ENCODE measurements at regions not wholly inside any gene's neighbourhood (a gene's known extent, or its start where the extent isn't known, plus 50 kb on each side); places are given as distances from the start of the nearest gene placed in this dataset.
"Not testable (repeated sequence)": the region's sequence is repeated elsewhere in the genome, so short reads cannot be mapped to it uniquely, and the experiment has no call there.

GRCh38 chr1:98575955-98576354 lies 85.6 kb upstream of the SNX7 start:
- DNase-seq (ENCODE audit: low spot score), result no peak

DNA sequence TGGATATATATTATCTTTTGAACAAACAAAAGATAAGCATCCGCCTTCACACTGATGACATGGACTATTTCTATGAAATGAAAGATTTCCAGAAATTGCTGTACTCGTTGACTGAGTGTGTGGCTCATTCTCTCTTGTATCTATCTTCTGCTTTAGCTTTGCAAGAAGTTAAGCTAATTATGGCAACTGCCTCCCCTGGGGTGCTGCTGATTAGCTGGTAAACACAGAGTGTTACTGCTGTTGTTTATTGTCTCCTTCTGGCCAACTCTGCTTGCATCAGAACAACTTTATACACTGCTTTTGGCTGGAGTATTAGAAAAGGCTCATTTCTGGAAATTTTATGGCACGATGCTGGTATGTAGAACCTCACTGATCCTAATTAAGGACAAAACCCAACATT lies 95.6 kb upstream of the SNX7 start:
- no peak for DNase-seq (ENCODE audit: low spot score)

DNA sequence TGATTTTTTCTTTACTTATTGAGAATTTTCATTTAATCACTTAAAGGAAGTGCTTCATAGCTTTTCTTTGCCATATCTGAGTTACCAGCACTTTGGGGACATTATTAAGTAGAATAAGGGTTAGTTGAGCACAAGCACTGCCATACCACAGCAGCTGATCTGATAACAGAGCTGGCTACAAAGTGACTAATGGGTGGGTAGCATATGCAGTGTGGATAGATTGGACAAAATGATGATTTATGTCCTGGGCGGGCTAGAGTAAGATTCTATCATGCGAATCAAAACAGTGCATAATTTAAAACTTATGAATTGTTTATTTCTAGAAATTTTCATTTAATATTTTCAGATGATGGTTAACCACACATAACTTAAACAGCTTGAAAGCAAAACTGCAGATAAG lies 102.2 kb upstream of the SNX7 start:
- no peak for DNase-seq (ENCODE audit: low spot score)

- no peak for DNase-seq (ENCODE audit: low spot score)
Observed at GRCh38 chr1:98557895-98558294, 103.6 kb upstream of the SNX7 start.

DNA sequence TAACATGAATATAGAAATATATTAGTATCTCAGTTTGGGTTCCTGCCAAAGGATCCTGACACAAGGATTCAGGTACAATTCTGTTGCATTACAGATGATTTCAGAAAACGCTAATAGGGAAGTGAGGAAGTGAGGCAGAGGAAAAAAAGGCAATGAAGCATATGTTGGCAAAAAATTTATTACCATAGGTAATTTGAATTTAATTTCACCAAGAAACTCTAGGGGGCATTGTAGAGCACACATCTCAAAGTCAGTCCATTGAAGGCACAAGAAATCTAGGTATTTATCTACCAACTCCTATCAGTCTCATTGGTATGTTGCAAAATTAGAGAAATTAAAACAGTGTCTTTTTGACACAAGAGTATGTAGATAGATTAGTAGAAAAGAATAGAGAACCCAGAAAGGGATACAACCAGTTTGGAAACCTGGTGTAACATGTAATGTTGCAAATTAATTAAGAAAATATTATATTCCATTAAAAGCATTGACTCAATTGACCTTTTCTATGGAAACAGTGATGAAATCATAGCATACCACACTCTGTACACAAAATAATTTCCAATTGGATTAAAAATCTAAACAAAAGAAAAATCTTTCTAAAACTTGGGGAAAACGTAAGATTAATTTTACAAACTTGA lies 104.9 kb upstream of the SNX7 start:
- peak; percentile 21 for DNase-seq (ENCODE audit: low spot score)

DNA sequence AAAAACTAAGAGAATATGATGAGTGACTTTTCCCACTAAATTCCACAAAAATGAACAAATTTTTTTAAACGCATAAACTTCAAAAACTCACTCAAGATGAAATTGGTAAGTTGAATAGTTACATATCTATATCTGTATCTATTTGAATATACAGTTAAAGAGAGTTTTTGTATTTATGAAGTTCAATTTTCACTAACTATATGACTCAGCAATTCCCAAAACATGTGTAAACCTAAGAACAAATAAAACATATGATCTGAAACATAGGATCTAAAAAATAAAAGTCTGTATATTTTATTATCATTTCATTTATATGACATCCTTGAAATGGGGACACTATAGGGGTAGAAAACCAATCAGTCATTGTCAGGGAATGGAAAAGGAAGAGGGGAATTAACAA lies 105.7 kb upstream of the SNX7 start:
- DNase-seq (ENCODE audit: low spot score), result no peak

DNA sequence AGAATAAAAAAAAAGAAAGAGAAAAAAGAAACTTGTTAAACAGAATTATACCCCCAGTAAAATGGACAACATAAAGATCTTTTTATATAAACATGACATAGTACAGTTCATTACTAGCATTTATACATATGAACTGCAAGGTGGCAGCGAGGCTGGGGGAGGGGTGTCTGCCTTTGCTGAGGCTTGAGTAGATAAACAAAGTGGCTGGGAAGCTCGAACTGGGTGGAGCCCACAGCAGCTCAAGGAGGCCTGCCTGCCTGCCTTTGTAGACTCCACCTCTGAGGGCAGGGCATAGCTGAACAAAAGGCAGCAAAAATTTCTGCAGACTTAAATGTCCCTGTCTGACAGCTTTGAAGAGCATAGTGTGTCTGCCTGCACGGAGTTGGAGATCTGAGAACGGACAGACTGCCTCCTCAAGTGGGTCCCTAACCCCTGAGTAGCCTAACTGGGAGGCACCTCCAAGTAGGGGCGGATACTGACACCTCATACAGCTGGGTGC lies 108.9 kb upstream of the SNX7 start:
- not testable (repeated sequence) for DNase-seq (ENCODE audit: low spot score)

DNA sequence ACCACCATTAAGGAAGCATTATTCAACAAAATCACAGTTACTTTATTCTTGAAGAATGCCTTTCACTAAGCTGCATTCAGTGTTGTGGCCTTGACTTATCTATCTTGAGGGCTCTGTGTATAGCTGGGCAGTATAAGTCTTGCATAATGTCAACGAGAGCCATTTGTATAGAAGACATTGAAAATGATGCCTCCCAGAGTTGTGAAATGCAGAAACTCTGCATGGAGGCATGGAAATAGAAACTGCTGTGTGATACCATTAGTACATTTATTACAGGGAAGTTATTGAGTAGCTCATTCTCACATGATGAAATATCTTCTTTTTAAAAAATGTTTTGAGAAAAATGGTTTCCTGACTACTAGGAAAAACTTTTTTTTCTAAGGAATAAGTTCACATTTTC lies 111.4 kb upstream of the SNX7 start:
- no peak for DNase-seq (ENCODE audit: low spot score)

GRCh38 chr1:98546319-98546718 lies 115.2 kb upstream of the SNX7 start:
- DNase-seq (ENCODE audit: low spot score), result peak; percentile 6

- no peak for DNase-seq (ENCODE audit: low spot score)
Observed at GRCh38 chr1:98538106-98538505, 123.4 kb upstream of the SNX7 start.

DNA sequence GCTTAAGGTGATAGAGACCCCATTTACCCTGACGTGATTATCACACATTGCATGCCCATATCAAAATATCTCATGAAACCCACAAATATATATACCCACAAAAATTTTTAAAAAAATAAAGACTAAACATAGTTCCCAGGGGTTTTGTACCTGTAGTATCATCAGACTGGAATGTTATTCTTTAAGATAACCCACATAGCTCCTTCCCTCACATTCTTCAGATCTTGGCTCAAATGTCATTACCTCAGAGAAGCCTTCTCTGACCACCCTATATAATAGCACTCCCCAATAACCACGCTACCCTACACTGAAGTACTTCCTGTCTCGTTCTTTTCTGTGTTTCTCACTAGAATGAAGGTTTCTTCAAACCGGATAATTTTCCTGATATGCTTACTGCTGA lies 138.3 kb upstream of the SNX7 start:
- DNase-seq (ENCODE audit: low spot score), result no peak

GRCh38 chr1:98516306-98516705 lies 145.2 kb upstream of the SNX7 start:
- DNase-seq (ENCODE audit: low spot score), result no peak

DNA sequence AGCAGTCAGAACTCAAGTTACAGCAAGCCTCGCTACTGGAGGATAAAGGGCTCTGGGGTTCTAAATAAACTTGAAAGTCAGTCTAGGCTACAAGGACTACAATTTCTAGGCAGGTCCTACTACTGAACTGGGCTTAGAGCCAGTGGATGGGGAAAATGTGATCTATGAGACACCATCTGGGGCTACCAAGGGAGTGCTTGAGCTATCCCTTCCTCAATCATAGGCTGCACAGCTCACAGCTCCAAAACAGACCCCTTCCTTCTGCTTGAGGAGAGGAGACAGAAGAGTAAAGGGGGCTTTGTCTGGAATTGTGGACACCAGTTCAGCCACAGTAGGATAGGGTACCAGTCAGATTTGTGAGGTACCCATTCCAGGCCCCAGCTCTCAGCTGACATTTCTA lies 145.8 kb upstream of the SNX7 start:
- DNase-seq (ENCODE audit: low spot score), result no peak

DNA sequence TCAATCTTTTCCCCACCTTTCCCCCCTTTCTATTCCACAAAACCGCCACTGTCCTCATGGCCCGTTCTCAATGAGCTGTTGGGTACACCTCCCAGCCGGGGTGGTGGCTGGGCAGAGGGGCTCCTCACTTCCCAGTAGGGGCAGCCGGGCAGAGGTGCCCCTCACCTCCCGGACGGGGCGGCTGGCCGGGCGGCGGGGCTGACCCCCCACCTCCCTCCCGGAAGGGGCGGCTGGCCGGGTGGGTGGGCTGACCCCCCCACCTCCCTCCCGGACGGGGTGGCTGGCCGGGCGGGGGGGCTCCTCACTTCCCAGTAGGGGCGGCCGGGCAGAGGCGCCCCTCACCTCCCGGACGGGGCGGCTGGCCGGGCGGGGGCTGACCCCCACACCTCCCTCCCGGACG lies 149.3 kb upstream of the SNX7 start:
- DNase-seq (ENCODE audit: low spot score), result not testable (repeated sequence)

GRCh38 chr1:98503771-98504170 lies 157.8 kb upstream of the SNX7 start:
- DNase-seq (ENCODE audit: low spot score), result no peak

DNA sequence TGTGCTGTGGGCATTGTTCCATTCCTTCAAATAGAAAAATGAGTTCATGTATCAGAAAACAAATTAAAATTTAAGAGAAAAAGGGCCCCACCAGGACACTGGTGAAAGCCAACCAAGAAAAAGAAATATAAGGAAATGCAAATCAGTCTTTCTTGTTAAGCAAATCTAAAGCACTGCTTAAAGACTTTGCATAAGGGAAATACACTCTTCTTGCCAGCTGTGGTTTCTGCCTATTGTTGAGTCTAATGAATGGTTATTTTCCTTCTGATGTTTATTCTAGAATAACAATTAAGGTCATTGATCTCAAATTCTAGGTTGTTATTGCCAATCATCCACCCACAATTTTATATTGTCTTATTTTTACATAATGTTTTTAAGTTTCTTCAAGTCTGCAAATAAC lies 158.6 kb upstream of the SNX7 start:
- DNase-seq (ENCODE audit: low spot score), result no peak

DNA sequence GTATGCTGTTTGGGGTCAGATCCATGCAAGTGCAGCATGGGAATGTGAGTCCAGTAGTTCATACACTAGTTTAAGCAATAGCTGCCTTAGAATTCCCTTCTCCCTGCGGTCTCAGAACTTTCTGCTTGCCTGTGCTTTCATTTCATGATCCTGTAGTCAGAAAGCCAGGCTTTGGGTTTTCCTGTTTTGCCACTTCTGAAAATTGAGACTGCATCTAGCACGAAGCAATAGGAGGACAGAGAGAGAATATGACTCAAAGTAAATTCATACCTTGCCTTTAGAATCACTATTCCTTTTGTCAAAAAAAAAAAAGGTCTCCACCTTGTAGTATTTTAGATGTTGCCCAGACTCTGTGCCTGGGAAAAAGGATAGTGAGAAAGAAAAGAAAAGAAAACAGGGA lies 161.2 kb upstream of the SNX7 start:
- DNase-seq (ENCODE audit: low spot score), result peak; percentile 8

DNA sequence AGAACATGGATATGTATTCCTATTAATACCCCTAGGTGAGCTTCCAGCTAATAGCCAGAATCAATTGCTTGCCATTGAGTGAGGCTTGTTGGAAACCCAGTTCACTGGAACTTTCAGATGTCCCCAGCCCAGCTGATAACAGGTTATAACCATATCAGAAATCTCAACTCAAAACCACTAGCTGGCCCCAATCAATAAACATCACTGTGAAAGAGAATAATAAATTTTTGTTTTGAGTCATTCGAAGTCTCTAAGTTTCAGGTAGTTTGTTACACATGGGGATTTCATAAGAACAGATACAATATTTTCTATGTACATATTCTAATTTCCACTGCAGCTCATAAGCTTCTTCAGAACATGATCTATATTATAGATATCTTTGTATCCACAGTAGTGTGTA lies 162.9 kb upstream of the SNX7 start:
- DNase-seq (ENCODE audit: low spot score), result no peak

DNA sequence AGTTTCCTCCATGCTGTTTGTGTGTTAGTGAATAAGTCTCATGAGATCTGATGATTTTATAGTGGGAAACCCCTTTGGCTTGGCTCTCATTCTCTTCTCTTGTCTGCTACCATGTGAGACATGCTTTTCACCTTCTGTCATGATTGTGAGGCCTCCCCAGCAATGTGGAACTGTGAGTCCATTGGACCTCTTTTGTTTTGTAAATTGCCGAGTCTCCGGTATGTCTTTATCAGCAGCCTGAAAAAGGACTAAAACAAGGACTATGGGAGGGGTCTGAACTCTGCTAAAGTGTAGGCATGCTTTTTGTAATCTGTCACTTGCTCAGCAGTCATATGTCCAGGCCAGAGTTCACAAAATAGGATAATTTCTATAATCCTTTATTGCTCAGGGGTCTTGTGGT lies 164.0 kb upstream of the SNX7 start:
- DNase-seq (ENCODE audit: low spot score), result no peak

DNA sequence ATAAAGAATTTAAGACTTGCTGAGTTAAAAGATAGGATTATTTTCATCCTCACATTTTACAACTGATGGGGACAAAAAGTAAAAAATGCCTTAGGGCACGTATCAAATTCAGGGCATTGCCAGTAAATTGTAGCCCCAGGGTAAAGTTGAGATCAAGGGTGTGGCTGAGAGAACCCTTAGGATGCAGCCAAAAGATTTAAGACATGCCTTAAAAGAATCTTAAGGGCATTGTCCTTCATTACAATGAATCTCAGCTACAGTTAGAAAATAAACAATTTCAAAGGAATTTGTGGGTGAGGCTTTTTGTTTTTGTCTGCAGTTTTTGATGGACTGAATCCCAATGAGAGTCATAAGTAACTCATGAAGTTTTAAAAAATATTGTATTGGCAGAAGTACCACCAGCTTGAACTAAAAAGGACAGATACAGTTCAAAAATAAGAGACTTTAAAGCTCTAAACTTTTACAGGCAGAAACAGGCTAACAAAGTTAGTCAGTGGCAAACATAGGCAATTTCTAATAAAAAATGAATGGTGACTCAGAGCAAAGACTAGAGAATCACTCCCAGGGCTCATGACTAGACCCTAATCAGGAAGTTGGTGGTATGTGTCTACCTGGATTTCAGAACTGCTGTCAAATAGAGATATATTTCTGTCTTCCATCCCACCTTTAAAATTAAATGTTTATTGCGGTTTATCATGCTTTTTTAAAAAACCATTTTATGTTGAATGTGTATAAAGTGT lies 165.1 kb upstream of the SNX7 start:
- peak; percentile 28 for DNase-seq (ENCODE audit: low spot score)

DNA sequence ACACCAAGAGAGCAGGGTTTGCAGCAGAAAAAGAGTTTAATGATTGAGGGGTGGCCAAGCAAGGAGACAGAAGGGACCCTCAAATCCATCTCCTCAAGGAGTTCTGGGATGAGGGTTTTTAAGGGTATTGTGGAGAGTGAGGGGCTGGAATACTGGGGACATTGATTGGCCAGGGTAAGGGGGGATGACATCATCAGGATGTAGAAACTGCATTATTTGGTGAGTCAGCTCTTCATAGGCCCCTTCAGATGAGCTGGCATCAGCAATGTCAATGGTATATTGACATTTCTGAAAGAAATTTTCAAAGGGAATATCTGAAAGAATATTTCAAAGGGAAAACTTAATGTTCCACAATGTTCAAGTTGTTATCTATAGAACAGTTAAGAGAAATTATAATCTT lies 168.1 kb upstream of the SNX7 start:
- no peak for DNase-seq (ENCODE audit: low spot score)

GRCh38 chr1:98490099-98490498 lies 171.4 kb upstream of the SNX7 start:
- DNase-seq (ENCODE audit: low spot score), result no peak

DNA sequence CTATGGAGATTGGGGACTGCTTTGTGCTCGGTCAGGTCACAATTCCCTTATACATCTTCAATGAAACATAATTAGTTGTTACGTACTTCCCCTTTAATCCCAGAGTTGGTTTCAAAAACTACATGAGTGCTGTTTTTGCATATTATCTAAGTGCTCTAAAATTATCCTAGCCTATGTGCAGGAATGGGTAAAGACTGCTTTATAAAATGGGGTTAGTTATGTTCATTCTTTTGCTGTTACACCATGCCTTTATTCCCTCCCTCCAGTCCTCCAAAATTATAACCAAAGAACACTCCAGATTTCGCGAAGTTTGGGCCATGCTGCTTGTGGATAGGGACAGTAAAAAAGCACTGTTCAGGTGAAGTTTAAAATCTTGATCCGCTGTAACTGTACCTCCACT lies 173.9 kb upstream of the SNX7 start:
- no peak for DNase-seq (ENCODE audit: low spot score)

- no peak for DNase-seq (ENCODE audit: low spot score)
Observed at GRCh38 chr1:98482611-98483010, 178.9 kb upstream of the SNX7 start.
